Type B pancreatic cell (in vitro differentiated cells): ENCODE measurements at regions not wholly inside any gene's neighbourhood (a gene's known extent, or its start where the extent isn't known, plus 50 kb on each side); places are given as distances from the start of the nearest gene placed in this dataset.
"Not testable (repeated sequence)": the region's sequence is repeated elsewhere in the genome, so short reads cannot be mapped to it uniquely, and the experiment has no call there.

Source experiments
- DNase-seq: peaks from one replicate; pipeline ENCODE4 v3.0.0; 2021; ENCODE audit warnings: mixed read lengths; ENCODE audit not compliant: unreplicated experiment; ENCODE audit errors: extremely low spot score
- H3K27ac Mint-ChIP-seq: 2 replicates; pipeline ENCODE4 v1.8.0; 2021; ENCODE audit warnings: mild to moderate bottlenecking, mixed read lengths
- H3K27me3 Mint-ChIP-seq: 2 replicates; pipeline ENCODE4 v1.8.0; 2021; ENCODE audit warnings: mixed read lengths
- H3K36me3 Mint-ChIP-seq: 2 replicates; pipeline ENCODE4 v1.8.0; 2021; ENCODE audit warnings: mixed read lengths
- H3K4me1 Mint-ChIP-seq: one replicate; pipeline ENCODE4 v1.8.0; 2021; ENCODE audit warnings: mixed read lengths; ENCODE audit not compliant: unreplicated experiment
- H3K4me3 Mint-ChIP-seq: 2 replicates; pipeline ENCODE4 v1.8.0; 2021; ENCODE audit warnings: mild to moderate bottlenecking, mixed read lengths
- H3K9me3 Mint-ChIP-seq: 2 replicates; pipeline ENCODE4 v1.8.0; 2021; ENCODE audit warnings: mixed read lengths
- CTCF ChIP-seq: fragments of 200-600 bp; sonication (generic); conservative IDR thresholded peaks from 2 replicates; pipeline ENCODE4 v1.5.0; 2021; ENCODE audit warnings: antibody characterized with exemption, mild to moderate bottlenecking

- H3K27ac Mint-ChIP-seq, result no peak overlapping the region
- no peaks in the 10 kb centered on the region for H3K36me3 Mint-ChIP-seq
- H3K27me3 Mint-ChIP-seq, result peaks cover 13% of the 10 kb centered on the region
- no peaks in the 10 kb centered on the region for H3K4me1 Mint-ChIP-seq
- no peak for DNase-seq
- H3K4me3 Mint-ChIP-seq, result no peak overlapping the region
- H3K9me3 Mint-ChIP-seq, result no peaks in the 10 kb centered on the region
- no peak for TF ChIP-seq CTCF
These were observed 225.4 kb upstream of the SOX2 start for GRCh38 chr3:181486141-181486885.

DNA sequence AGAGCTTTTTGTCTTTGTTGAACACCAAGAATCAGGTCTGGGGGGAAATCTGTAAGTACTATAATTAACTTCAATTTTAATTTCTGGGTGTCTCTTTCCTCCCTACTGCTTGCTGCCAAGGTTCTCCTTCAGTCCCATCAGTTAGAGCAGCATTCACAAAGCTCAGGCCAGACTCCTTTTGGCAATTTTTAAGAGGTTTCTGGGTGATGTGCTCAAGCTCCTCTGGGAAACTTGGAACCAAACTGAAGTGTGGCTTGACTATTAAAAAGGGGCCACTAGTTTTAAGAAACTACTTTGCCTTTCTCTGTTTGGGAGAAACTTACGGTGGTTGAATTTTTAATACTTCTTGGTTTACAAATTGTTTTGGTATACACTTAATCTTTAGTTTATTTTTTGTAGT lies 227.7 kb upstream of the SOX2 start:
- Mint-ChIP-seq H3K4me1 (no peaks in the 10 kb centered on the region), H3K4me3 (no peak overlapping the region), H3K9me3 (no peaks in the 10 kb centered on the region), H3K27ac (no peak overlapping the region), H3K36me3 (no peaks in the 10 kb centered on the region), H3K27me3 (peaks cover 13% of the 10 kb centered on the region)
- DNase-seq, result no peak
- TF ChIP-seq CTCF, result no peak

DNA sequence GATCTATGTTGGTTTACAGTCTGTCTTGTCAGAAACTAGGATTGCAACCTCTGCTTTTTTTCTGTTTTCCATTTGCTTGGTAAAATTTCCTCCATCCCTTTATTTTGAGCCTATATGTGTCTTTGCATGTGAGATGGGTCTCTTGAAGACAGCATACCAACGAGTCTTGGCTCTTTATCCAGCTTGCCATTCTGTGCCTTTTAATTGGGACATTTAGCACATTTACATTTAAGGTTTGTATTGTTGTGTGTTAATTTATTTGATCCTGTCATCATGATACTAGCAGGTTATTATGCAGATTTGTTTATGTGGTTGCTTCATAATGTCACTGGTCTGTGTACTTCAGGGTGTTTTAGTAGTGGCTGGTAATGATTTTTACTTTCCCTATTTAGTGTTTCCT lies 236.6 kb upstream of the SOX2 start:
- H3K4me3 Mint-ChIP-seq, H3K27ac Mint-ChIP-seq, H3K4me1 Mint-ChIP-seq, H3K9me3 Mint-ChIP-seq, DNase-seq, H3K27me3 Mint-ChIP-seq, H3K36me3 Mint-ChIP-seq: not testable (repeated sequence)

GRCh38 chr3:181470349-181470748 lies 241.4 kb upstream of the SOX2 start:
- TF ChIP-seq CTCF, result no peak
- Mint-ChIP-seq H3K4me1 (no peaks in the 10 kb centered on the region), H3K9me3 (peaks cover 9% of the 10 kb centered on the region), H3K36me3 (no peaks in the 10 kb centered on the region), H3K27me3 (no peaks in the 10 kb centered on the region), H3K4me3 (no peak overlapping the region), H3K27ac (no peak overlapping the region)
- no peak for DNase-seq

DNA sequence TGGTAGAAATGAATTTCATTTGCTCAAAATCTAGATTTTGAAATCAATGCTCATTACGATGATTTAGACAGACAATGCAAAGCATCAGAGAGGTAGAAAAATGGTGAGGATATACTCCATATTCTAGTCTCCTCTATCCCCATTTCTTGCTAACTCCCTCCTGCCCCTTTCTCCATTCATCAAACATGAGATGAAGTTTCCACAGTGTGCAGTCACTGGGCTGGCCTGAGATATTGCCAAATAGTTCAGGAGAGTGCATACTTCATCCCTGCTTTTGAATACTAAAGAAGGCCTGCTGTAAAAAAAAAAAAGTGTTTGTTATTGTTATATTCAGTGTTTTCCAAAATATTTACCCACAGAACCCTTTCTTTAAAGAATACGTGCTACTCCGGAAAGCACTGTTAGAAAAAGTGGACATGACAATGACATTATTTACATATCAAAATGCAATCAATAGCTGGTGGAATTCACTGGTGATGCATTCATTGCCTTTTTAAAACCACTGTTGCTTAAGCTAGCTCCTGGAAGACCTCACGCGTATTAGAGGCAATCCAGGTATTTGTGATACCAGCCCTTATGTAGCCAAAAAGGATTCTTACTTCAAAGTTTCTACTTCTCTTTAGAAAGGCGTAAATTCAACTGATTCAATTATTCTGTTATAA lies 247.6 kb upstream of the SOX2 start:
- no peaks in the 10 kb centered on the region for H3K27me3 Mint-ChIP-seq
- DNase-seq, result no peak
- TF ChIP-seq CTCF, result no peak
- no peak overlapping the region for H3K4me3 Mint-ChIP-seq
- H3K4me1 Mint-ChIP-seq, result no peaks in the 10 kb centered on the region
- H3K36me3 Mint-ChIP-seq, result no peaks in the 10 kb centered on the region
- H3K27ac Mint-ChIP-seq, result no peak overlapping the region
- no peaks in the 10 kb centered on the region for H3K9me3 Mint-ChIP-seq

- H3K9me3 Mint-ChIP-seq, result no peaks in the 10 kb centered on the region
- H3K36me3 Mint-ChIP-seq, result no peaks in the 10 kb centered on the region
- no peak for TF ChIP-seq CTCF
- no peaks in the 10 kb centered on the region for H3K4me1 Mint-ChIP-seq
- DNase-seq, result no peak
- H3K4me3 Mint-ChIP-seq, result no peak overlapping the region
- H3K27me3 Mint-ChIP-seq, result no peaks in the 10 kb centered on the region
- no peak overlapping the region for H3K27ac Mint-ChIP-seq
These were observed 250.3 kb upstream of the SOX2 start for GRCh38 chr3:181461381-181461780.
